Endometrium (tissue), 2 donors: ENCODE measurements at regions not wholly inside any gene's neighbourhood (a gene's known extent, or its start where the extent isn't known, plus 50 kb on each side); places are given as distances from the start of the nearest gene placed in this dataset.

Source experiments
- FAIRE-seq: peaks from 2 replicates; lab custom pipeline; 2012; peaks lifted over from hg19 to GRCh38; lab: Jason Lieb, UNC
- donor health status: control.
- donor health status: control.

GRCh38 chr15:99440551-99441443 is 125.0 kb upstream of the MEF2A start:
- FAIRE-seq = no peak

GRCh38 chr15:99441444-99441800 is 124.4 kb upstream of the MEF2A start:
- FAIRE-seq = no peak

GRCh38 chr15:99441871-99442251 is 123.9 kb upstream of the MEF2A start:
- FAIRE-seq = no peak

- peak; percentile 57 for FAIRE-seq
Measured at GRCh38 chr15:99442252-99442897, 123.4 kb upstream of the MEF2A start.

DNA sequence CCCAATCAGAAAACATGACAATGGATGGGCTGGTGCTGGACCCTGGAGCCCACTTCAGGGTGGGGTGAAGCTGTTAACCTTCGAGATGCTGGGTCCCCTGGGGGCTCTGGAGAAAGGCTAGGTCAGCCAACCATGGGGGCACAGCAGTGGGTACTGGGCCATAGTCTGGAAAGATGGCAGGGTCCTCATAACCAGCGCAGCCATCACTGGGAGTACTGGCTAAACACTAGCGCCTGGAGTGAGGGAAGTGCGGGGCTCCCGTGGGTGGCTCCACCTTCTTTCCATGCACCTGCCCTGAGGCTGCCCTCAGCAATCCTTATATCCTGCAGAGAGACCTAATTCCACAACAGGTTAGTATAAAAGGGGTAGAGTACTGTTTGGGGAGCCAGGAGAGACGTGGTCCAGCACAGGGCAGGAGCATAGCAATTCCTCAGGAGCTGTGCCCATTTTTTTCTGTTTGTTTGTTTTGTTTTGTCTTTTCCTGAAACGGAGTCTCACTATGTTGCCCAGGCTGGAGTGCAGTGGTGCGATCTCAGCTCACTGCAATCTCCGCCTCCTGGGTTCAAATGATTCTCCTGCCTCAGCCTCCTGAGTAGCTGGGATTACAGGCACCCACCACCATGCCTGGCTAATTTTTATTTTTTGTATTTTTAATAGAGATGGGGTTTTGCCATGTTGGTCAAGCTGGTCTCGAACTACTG is 122.6 kb upstream of the MEF2A start:
- no peak for FAIRE-seq

GRCh38 chr15:99443768-99444446 is 121.9 kb upstream of the MEF2A start:
- FAIRE-seq = no peak

- FAIRE-seq = no peak
Measured at GRCh38 chr15:99445272-99445850, 120.4 kb upstream of the MEF2A start.

GRCh38 chr15:99446565-99447496 is 119.0 kb upstream of the MEF2A start:
- FAIRE-seq = no peak

DNA sequence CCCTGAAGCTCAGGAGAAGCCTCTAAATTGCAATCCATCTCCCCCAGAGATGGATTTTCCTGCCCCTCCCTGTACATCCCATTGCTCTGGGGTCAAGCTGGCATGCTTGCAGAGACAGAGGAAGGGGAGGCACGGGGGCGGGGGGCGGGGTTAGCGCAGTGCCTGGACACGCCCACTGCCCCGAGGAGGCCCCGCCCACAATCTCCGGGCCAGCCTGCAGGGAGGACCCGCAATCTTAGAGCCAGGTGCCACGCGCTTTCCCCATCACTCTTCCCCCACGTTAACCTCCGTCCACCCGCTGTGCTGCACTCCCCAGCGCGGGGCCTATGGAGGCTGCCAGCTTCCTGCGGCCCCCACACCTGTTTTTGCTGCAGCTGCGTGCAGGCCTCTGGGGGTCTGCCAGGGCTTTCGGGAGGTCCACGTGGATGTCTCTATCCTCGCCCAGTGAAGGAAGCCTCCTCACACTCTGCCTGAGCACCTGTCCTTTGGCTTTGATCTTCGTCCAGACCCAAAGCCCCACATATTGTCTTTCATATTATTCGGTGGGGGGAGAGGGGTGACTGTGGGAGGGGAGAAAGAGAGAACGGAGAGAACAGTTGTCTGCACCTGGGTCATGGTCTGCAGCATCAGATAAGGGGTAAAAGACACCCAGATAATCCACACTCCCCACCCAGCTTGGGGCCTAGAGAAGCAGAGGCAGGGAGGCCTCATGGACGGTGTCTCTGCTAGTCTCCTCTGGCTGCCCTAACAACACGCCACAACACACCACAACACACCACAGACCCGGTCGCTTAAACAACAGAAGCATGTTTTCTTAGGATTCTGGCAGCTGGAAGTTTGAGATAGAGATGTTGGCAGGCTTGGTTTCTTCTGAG is 118.0 kb upstream of the MEF2A start:
- FAIRE-seq = no peak

GRCh38 chr15:99449514-99449913 is 116.3 kb upstream of the MEF2A start:
- no peak for FAIRE-seq

DNA sequence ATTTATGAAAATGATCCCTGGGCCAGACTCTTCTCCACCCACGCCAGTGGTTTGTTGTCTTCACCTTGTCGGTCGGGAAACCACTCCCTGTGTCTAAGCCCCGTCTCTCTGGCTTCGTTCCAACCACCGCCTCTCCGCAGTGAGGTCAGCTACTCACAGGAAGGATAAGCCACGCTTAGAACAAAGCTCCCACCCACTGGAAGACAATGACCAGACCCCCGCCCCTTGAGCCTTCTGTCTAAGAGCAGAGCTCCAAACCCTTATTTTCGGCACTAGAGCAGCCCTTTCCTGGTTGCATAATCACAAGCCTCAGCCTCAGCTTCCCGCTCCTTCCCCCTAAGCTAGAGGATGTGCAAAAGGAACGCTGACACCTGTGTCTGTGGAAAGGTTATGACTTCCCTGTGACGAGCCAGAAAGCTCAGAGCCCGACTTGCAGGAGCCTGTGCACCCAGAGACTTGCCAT is 114.9 kb upstream of the MEF2A start:
- peak; percentile 50 for FAIRE-seq

GRCh38 chr15:99451484-99451883 is 114.3 kb upstream of the MEF2A start:
- FAIRE-seq = no peak

GRCh38 chr15:99452010-99452409 is 113.8 kb upstream of the MEF2A start:
- no peak for FAIRE-seq

DNA sequence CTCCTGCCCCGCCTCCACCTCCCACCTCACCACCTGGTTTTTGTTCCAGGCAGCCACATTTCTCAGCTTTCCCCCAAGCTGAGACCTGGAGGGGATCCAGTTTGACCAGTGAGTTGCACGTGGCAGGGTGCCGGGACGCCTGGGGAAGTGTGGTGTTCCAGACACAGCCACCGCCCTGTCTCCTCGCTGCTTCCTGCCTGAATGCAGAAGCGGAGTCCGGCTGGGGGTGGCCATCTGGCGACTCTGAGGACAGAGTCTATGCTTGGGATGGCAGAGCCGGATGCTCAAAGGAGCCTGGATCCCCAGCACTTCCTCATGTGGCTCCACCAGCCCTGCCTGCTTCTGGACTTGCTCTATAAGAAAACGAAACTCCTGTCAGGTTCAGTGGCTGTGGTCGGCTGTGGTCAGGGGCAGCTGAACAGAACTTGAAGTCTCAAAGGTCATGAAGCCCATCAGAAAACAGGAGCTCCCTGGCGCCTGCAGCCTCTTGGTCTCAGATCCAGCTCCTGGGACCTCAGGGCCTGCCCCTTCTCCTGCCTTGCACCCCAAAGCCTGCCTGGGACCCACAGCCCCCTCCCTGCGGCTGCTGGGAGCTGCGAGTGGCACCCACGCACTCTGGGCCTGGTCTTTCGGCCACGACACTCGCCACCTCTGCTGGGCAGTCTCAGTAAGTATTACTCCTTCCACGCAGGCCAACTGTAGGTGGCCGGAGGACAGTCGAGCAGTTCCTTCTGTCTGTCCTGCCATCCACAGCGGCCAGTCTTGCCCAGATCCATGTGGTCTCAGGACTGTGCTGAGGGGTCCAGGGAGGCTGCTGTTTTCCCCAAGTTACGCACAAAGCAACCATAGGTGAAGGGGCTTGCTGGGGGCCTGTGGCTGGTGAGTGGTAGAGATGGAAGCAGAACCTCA is 112.8 kb upstream of the MEF2A start:
- FAIRE-seq = no peak

- FAIRE-seq = no peak
Measured at GRCh38 chr15:99453637-99454030, 112.2 kb upstream of the MEF2A start.

- no peak for FAIRE-seq
Measured at GRCh38 chr15:99454107-99454809, 111.5 kb upstream of the MEF2A start.

DNA sequence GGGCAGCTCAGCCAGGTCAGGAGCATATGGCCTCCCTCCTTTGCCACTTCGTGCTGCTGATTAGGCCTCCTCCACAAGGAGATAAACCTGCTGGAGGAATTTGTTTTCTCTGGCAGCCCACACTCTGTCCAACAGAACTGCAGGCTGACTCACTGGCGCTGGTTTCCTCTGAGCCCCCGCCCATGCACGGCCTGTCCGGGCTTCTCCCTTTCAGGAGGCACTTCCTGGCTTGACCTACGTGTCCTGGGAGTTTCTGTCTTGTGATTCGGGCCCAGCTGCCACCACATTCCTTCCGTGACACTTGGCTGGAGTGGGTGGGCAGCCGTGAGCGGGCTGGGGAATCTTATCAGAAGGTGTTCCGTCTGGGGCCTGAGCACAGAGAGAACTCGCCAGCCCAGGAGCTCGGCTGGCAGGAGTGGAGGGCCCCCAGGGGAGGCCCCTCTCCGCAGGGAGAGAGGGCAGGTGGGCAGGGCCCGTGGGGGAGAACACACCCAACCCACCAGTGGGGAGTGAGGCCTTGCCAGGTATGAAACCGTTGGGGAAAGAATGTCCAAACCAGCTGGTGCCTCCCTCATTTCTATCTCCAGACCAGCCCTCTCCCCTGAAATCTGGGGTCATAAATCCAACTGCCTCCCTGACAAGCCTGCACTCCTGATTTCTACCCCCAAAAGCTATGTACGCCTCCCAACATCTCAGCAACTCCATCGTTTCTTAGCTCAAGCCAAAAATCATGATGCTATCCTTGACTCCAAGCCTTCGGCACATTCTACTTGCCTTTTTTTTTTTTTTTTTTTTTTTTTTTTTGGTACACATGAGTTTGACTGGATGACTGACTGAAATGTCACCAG is 110.6 kb upstream of the MEF2A start:
- FAIRE-seq = no peak
